GM20431 (cell line): ENCODE measurements at regions not wholly inside any gene's neighbourhood (a gene's known extent, or its start where the extent isn't known, plus 50 kb on each side); places are given as distances from the start of the nearest gene placed in this dataset.
"Not testable (repeated sequence)": the region's sequence is repeated elsewhere in the genome, so short reads cannot be mapped to it uniquely, and the experiment has no call there.

Experiments used
- in situ Hi-C: fragments of 300-500 bp; cut with MseI, MboI; formaldehyde crosslinking; loops from one replicate; pipeline ENCODE4 v1.15.0; 2020; ENCODE audit warnings: low sequenced_read_pairs; ENCODE audit not compliant: unreplicated experiment

GRCh38 chr11:97996762-97997161 is 1024.0 kb upstream of the CNTN5 start:
- in situ Hi-C loops, result no loop called here

DNA sequence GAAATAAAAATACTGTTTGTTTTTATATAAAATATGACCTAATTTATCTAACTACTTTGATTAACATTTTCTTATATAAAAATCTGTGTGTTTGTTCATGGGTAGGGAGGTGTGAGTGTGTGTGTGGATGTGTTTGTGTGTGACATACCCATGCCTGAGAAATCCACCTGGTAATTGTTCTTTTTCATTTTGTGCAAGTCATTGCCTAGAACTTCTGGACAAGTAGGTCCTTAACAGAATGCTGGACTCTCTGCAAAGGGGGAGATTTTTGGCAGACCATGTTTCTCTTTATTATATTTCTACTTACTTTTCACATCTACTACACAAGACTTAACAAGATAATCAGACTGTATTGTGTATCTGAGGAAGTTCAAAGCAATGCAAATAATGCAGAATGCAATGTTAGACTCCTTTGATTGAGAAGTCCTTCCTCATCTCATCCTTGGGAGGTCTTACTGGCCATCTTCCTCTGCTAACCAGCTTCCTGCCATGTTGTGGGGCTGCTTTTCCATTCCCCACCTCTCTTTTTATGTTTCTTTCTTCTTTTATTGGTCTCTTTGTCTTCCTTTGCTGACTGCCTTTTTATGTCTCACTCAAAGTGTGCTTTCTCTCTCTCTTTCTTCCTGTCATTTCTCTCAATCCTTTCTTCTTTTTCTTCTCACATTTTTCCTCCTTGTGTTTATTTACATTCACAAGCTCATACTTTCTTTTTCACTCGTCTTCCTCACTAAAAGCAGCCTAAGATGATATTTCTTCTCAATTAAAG is 1017.0 kb upstream of the CNTN5 start:
- in situ Hi-C loops, result no loop called here

DNA sequence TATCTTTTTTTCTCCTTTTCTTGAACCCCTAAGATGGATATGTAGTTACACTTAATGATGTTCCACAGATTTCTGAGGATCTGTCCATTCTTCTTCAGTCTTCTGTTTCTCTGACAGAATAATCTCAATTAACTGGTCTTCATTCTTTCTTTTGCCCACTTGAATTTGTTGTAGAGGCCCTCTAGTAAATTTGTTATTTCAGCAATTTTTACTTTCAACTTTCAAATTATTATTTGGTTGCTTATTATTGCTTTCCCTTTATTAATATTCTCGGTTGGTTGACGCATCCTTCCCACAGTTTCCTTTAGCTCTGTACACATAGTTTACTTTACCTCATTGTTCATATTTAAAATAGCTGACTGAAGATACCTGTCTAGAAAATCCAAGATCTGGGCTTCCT is 1013.7 kb upstream of the CNTN5 start:
- in situ Hi-C loops, result no loop called here

GRCh38 chr11:98027652-98028051 is 993.1 kb upstream of the CNTN5 start:
- in situ Hi-C loops, result no loop called here

GRCh38 chr11:98029832-98030231 is 990.9 kb upstream of the CNTN5 start:
- in situ Hi-C loops, result no loop called here

DNA sequence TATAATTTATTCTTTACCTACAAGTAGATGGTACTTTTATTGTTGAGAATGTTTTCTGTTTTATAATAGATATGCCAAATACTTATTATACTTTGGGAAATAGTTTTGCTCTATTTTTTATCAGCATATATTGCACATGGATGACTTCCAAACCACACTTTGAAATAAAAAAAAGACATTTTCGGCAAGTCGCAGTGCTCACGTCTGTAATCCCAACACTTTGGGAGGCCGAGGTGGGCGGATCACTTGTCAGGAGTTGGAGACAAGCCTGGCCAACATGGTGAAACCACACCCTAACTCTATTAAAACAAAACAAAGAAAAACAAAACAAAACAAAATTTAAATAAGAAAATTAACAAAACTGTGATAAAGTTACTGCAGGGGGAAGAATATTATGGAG is 983.9 kb upstream of the CNTN5 start:
- in situ Hi-C loops, result no loop called here

GRCh38 chr11:98040061-98040808 is 980.5 kb upstream of the CNTN5 start:
- in situ Hi-C loops, result no loop called here

DNA sequence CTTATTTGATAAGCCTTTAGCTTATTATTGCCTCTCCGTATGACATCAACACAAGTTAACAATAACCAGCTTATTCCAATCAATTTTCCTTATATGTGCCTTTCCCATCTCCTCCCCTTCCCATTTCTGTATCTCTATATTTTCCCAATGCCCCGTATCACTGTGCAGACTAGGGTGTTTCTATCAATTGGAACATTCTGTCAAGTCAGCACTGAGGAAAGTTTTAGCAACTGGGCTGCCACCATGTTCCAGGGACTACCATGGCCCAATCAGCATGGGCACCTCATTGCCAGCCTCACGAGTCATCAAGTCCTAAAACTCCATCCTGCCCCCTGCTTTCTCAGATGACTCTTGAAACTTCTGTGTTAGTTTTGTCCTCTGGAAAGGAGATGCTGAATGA is 973.1 kb upstream of the CNTN5 start:
- in situ Hi-C loops, result no loop called here

GRCh38 chr11:98053851-98054250 is 966.9 kb upstream of the CNTN5 start:
- in situ Hi-C loops, result no loop called here

- in situ Hi-C loops, result no loop called here
Observed at GRCh38 chr11:98056945-98057344, 963.8 kb upstream of the CNTN5 start.

- in situ Hi-C loops, result no loop called here
Observed at GRCh38 chr11:98059488-98059887, 961.3 kb upstream of the CNTN5 start.

DNA sequence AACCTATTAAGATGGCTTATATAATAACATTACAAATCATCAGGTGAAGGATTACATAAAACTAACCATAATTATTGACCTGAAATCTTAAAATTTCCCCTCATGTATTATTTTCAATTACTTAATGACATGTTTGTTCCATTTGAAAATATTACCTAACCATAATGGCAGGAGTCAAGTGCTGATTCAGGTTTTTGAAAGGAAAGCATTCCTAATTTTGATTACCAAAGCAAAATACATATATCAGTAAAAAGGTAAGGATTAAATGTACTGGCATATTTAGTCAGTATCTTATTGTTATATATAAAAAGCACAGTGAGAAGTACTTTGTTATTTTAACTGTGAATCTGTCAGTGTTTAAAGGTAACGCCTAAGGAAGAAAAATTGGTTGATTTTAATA is 960.0 kb upstream of the CNTN5 start:
- in situ Hi-C loops, result no loop called here

DNA sequence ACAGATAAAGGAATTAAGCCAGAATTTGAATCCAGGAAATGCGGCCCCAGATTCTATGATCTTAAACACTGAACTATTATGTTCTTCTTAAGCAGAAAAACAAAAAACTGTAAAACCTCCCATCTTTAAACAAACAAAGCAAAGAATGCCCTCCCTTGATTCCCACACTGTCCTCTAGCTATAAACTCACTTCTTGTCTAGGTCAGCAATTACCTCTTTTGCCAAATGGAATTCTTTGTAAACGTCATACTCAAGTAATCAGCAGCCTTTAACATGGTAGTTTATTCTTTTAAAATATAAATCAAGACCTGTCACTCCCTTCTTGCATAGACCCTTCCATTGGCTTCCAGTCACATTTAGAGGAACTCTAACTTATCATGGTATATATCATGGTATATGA is 958.9 kb upstream of the CNTN5 start:
- in situ Hi-C loops, result no loop called here

DNA sequence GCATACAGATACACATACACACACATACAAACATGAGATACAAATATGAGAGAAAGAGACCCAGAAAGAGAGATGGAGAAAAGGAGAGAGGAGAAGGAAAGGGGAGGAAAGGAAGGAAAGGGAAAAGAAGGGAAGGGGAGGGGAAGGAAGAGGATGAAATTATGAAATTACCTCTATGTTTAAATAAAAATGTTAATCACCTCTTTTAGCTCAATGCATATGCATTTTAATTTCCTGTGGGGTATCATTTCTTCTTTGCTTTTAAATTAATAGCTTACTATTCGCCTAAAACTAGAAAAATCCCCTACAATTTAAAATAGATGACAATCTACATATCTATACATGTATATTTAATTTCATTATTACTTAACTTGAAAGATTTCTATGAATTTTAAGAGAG is 958.0 kb upstream of the CNTN5 start:
- in situ Hi-C loops, result no loop called here

GRCh38 chr11:98068251-98068650 is 952.5 kb upstream of the CNTN5 start:
- in situ Hi-C loops, result no loop called here

GRCh38 chr11:98069147-98069546 is 951.6 kb upstream of the CNTN5 start:
- in situ Hi-C loops, result not testable (repeated sequence)

GRCh38 chr11:98069861-98070260 is 950.9 kb upstream of the CNTN5 start:
- in situ Hi-C loops, result no loop called here

DNA sequence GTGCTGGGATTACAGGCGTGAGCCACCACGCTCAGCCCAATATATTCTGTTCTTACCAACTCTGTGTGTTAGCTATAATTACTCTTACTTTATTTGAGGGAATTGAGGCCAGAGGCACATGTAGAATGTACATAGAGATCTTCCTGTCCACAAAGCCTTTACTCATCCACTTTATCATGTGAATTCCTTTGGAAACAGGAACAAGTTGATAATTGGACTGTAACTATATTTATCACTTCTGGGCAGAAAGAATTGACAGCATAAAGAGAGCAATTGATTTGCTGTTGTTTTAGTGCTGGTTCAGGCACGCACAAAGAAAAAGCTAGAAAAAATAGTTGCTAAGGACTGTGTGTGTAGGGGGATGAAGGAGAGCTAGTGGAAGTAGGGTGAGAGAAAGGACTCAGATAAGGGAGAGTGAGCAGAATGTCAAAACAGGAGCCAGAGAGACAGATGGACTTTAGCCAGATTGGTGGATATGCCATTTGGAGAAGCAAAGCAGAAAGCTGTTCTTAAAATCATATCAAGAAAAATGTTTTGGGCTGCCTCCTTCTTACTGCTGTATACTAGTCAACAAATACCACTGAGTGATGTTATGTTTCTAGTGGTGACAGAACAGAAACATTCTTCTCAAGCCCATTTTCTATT is 929.8 kb upstream of the CNTN5 start:
- in situ Hi-C loops, result no loop called here

- in situ Hi-C loops, result no loop called here
Observed at GRCh38 chr11:98099371-98099770, 921.4 kb upstream of the CNTN5 start.

DNA sequence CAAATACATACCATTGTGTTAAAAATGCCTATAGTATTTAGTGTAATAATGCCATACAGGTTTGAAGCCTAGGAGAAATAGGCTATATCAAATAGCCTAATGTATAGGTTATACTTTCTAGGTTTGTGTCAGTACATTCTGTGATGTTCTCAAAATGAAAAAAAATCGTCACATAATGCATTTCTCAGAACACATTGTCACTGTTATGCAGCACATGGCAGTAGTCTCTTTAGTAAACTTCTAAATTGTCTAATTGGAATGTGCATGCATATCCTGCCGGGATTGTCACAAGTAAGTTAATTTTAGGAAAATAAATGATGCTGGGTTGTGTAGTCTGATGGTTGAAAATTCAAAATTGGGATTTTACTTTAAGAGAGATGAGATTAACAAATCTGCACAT is 920.1 kb upstream of the CNTN5 start:
- in situ Hi-C loops, result no loop called here

GRCh38 chr11:98101329-98101728 is 919.4 kb upstream of the CNTN5 start:
- in situ Hi-C loops, result no loop called here
